GM10266 (cell line): ENCODE measurements at regions not wholly inside any gene's neighbourhood (a gene's known extent, or its start where the extent isn't known, plus 50 kb on each side); places are given as distances from the start of the nearest gene placed in this dataset.
A peak's percentile ranks its signal among the peaks of the same experiment; 100 is the strongest.

Experiments used
- DNase-seq: peaks from one replicate; pipeline ENCODE4 v3.0.0; 2012; ENCODE audit errors: extremely low spot score
- CTCF ChIP-seq: IDR thresholded peaks from 2 replicates; pipeline ENCODE4 v1.5.1; 2012; ENCODE audit warnings: mild to moderate bottlenecking, low read depth; ENCODE audit not compliant: control insufficient read depth, insufficient read depth; ENCODE audit errors: missing control alignments

GRCh38 chr5:53211799-53212198 is 102.2 kb upstream of the MOCS2 start:
- TF ChIP-seq CTCF: no peak
- DNase-seq: no peak

- no peak for DNase-seq
- no peak for TF ChIP-seq CTCF
These were observed 109.6 kb upstream of the MOCS2 start for GRCh38 chr5:53219174-53219573.

- no peak for TF ChIP-seq CTCF
These were observed 110.1 kb upstream of the MOCS2 start for GRCh38 chr5:53219610-53220009.

GRCh38 chr5:53233645-53234405 is 124.3 kb upstream of the MOCS2 start:
- DNase-seq: no peak

More at GRCh38 chr5:53219610-53220009, 110.1 kb upstream of the MOCS2 start:
- DNase-seq: peak; percentile 6

GRCh38 chr5:53236683-53237082 is 127.1 kb upstream of the MOCS2 start:
- no peak for DNase-seq
- TF ChIP-seq CTCF: no peak

More at GRCh38 chr5:53233645-53234405, 124.3 kb upstream of the MOCS2 start:
- no peak for TF ChIP-seq CTCF

GRCh38 chr5:53237876-53238275 is 128.3 kb upstream of the MOCS2 start:
- no peak for TF ChIP-seq CTCF
- no peak for DNase-seq

GRCh38 chr5:53239301-53239990 is 129.9 kb upstream of the MOCS2 start:
- no peak for TF ChIP-seq CTCF
- DNase-seq: no peak
